WTC11 (cell line): ENCODE measurements at regions not wholly inside any gene's neighbourhood (a gene's known extent, or its start where the extent isn't known, plus 50 kb on each side); places are given as distances from the start of the nearest gene placed in this dataset.

Experiments used
- ATAC-seq: fragments of 200-7000 bp; cut with Tn5 transposase; 2 replicates; pipeline ENCODE4 v1.10.0; 2021; ENCODE audit warnings: mild to moderate bottlenecking, moderate library complexity
- CTCF ChIA-PET: fragments of 300-600 bp; sonication (Branson Sonifier 250); formaldehyde crosslinking; loops from one replicate; lab custom pipeline; 2021; ENCODE audit warnings: antibody characterized with exemption; lab: Charles Lee
- POLR2A ChIA-PET: fragments of 350-600 bp; sonication (Branson Sonifier 250); formaldehyde crosslinking; loops from one replicate; lab custom pipeline; 2021; ENCODE audit warnings: antibody characterized with exemption; lab: Charles Lee
- DNase-seq: peaks from one replicate; pipeline ENCODE4 v3.0.0; 2021; ENCODE audit warnings: low spot score
- H3K27ac Mint-ChIP-seq: 2 replicates; pipeline ENCODE4 v1.8.0; 2021; ENCODE audit warnings: mixed read lengths
- H3K27me3 Mint-ChIP-seq: 2 replicates; pipeline ENCODE4 v1.8.0; 2021; ENCODE audit warnings: low read depth, mild to moderate bottlenecking, moderate library complexity, mixed read lengths
- H3K36me3 Mint-ChIP-seq: 2 replicates; pipeline ENCODE4 v1.8.0; 2021; ENCODE audit warnings: mixed read lengths
- H3K4me1 Mint-ChIP-seq: 2 replicates; pipeline ENCODE4 v1.8.0; 2022; ENCODE audit warnings: mixed read lengths
- H3K4me3 Mint-ChIP-seq: 2 replicates; pipeline ENCODE4 v1.8.0; 2021; ENCODE audit warnings: mild to moderate bottlenecking, moderate library complexity, mixed read lengths
- H3K9me3 Mint-ChIP-seq: 2 replicates; pipeline ENCODE4 v1.8.0; 2021; ENCODE audit warnings: mixed read lengths
- ELF4 ChIP-seq: sonication (generic); formaldehyde crosslinking; IDR thresholded peaks from 2 replicates; pipeline ENCODE4 v1.8.1; 2022; ENCODE audit warnings: low read depth, mild to moderate bottlenecking, moderate library complexity, missing genetic modification reagents
- GABPB1 ChIP-seq: sonication (generic); formaldehyde crosslinking; IDR thresholded peaks from 2 replicates; pipeline ENCODE4 v1.8.1; 2023; ENCODE audit warnings: mild to moderate bottlenecking, missing genetic modification reagents
- NFATC4 ChIP-seq: fragments of 250-450 bp; sonication (Bioruptor Pico); IDR thresholded peaks from 2 replicates; pipeline ENCODE4 v1.9.0; 2021; ENCODE audit warnings: mild to moderate bottlenecking
- PRRX2 ChIP-seq: fragments of 250-450 bp; sonication (Bioruptor Pico); IDR thresholded peaks from 2 replicates; pipeline ENCODE4 v1.8.0; 2021; ENCODE audit warnings: mild to moderate bottlenecking
- TEAD4 ChIP-seq: sonication (generic); formaldehyde crosslinking; IDR thresholded peaks from 2 replicates; pipeline ENCODE4 v1.8.0; 2022; ENCODE audit warnings: mild to moderate bottlenecking, missing genetic modification reagents
- ZNF416 ChIP-seq: fragments of 250-450 bp; sonication (Bioruptor Pico); IDR thresholded peaks from 2 replicates; pipeline ENCODE4 v1.9.0; 2021; ENCODE audit warnings: mild to moderate bottlenecking, inconsistent platforms
- TF ChIP-seq, protein P1 (sequence below): fragments of 250-450 bp; sonication (Bioruptor Pico); IDR thresholded peaks from 2 replicates; pipeline ENCODE4 v1.9.0; 2021; ENCODE audit warnings: mild to moderate bottlenecking, borderline replicate concordance
- TF ChIP-seq, protein P2 (sequence below): sonication (generic); formaldehyde crosslinking; IDR thresholded peaks from 2 replicates; pipeline ENCODE4 v1.8.1; 2022; ENCODE audit warnings: missing genetic modification reagents, borderline replicate concordance
- TF ChIP-seq, protein P3 (sequence below): fragments of 250-450 bp; sonication (Bioruptor Pico); IDR thresholded peaks from 2 replicates; pipeline ENCODE4 v1.9.0; 2021; ENCODE audit warnings: moderate library complexity, mild to moderate bottlenecking, inconsistent platforms, borderline replicate concordance
- TF ChIP-seq, protein P4 (sequence below): sonication (generic); formaldehyde crosslinking; IDR thresholded peaks from 2 replicates; pipeline ENCODE4 v1.8.0; 2022; ENCODE audit warnings: mild to moderate bottlenecking, missing genetic modification reagents
- TF ChIP-seq, protein P5 (sequence below): fragments of 250-450 bp; sonication (Bioruptor Pico); conservative IDR thresholded peaks from 2 replicates; pipeline ENCODE4 v1.9.0; 2021; ENCODE audit warnings: mild to moderate bottlenecking
- TF ChIP-seq, protein P6 (sequence below): fragments of 250-450 bp; sonication (Bioruptor Pico); IDR thresholded peaks from 2 replicates; pipeline ENCODE4 v2.1.2; 2022; ENCODE audit warnings: mild to moderate bottlenecking, moderate library complexity
- TF ChIP-seq, protein P7 (sequence below): sonication (generic); formaldehyde crosslinking; IDR thresholded peaks from 2 replicates; pipeline ENCODE4 v1.8.0; 2023; ENCODE audit warnings: mild to moderate bottlenecking, missing genetic modification reagents

DNA sequence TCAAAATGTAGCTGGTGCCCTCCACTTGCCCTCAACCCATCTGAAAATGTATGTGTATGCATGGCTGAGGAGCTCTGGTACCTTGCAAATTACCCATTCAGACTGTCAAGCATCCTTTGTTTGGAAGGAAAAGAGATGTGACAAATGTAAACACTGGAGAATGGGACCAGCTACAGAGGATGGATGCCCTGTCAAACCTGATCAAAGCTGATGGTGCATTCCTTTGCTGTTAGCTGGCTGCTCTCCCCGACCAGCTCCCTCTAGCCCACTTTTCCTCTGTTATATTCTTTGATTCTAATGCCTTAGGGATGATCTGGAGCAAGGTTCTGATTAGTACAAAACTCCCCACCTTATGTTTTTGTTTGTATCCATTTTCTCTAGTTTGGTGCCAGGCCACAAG, 310.3 kb downstream of the C12orf75 start (continued):
- TF ChIP-seq, protein P1, sequence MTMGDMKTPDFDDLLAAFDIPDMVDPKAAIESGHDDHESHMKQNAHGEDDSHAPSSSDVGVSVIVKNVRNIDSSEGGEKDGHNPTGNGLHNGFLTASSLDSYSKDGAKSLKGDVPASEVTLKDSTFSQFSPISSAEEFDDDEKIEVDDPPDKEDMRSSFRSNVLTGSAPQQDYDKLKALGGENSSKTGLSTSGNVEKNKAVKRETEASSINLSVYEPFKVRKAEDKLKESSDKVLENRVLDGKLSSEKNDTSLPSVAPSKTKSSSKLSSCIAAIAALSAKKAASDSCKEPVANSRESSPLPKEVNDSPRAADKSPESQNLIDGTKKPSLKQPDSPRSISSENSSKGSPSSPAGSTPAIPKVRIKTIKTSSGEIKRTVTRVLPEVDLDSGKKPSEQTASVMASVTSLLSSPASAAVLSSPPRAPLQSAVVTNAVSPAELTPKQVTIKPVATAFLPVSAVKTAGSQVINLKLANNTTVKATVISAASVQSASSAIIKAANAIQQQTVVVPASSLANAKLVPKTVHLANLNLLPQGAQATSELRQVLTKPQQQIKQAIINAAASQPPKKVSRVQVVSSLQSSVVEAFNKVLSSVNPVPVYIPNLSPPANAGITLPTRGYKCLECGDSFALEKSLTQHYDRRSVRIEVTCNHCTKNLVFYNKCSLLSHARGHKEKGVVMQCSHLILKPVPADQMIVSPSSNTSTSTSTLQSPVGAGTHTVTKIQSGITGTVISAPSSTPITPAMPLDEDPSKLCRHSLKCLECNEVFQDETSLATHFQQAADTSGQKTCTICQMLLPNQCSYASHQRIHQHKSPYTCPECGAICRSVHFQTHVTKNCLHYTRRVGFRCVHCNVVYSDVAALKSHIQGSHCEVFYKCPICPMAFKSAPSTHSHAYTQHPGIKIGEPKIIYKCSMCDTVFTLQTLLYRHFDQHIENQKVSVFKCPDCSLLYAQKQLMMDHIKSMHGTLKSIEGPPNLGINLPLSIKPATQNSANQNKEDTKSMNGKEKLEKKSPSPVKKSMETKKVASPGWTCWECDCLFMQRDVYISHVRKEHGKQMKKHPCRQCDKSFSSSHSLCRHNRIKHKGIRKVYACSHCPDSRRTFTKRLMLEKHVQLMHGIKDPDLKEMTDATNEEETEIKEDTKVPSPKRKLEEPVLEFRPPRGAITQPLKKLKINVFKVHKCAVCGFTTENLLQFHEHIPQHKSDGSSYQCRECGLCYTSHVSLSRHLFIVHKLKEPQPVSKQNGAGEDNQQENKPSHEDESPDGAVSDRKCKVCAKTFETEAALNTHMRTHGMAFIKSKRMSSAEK (CRISPR knock-in tag): no peak

DNA sequence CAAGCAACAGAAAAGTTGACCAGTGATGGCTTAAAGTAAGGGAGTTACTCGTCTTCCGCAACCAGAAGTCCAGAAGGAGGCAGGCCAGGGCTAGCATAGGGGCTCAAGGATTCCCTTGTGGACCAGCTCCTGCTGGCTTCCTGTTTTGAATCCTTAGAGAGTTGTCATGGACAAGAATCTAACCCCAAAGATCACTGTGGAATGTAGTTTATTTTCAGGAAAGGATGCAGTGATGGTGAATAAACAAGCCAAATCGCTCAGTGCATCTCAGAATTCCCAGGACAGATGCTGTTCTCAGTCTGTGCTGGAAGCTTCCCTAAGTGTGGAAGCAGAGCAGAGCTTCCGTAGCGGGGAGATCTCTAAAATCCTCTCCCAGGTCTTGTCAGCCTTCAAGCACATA, 311.3 kb downstream of the C12orf75 start:
- peaks cover 22% of the 10 kb centered on the region for H3K4me1 Mint-ChIP-seq
- peaks cover 20% of the 10 kb centered on the region for H3K36me3 Mint-ChIP-seq
- no peak for DNase-seq
- CTCF ChIA-PET: no interaction called here
- ATAC-seq: no peak
- TF ChIP-seq ELF4 (CRISPR knock-in tag): no peak
- TF ChIP-seq, protein P2, sequence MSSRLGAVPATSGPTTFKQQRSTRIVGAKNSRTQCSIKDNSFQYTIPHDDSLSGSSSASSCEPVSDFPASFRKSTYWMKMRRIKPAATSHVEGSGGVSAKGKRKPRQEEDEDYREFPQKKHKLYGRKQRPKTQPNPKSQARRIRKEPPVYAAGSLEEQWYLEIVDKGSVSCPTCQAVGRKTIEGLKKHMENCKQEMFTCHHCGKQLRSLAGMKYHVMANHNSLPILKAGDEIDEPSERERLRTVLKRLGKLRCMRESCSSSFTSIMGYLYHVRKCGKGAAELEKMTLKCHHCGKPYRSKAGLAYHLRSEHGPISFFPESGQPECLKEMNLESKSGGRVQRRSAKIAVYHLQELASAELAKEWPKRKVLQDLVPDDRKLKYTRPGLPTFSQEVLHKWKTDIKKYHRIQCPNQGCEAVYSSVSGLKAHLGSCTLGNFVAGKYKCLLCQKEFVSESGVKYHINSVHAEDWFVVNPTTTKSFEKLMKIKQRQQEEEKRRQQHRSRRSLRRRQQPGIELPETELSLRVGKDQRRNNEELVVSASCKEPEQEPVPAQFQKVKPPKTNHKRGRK (CRISPR knock-in tag): no peak
- TF ChIP-seq NFATC4 (CRISPR knock-in tag): no peak
- TF ChIP-seq, protein P3, sequence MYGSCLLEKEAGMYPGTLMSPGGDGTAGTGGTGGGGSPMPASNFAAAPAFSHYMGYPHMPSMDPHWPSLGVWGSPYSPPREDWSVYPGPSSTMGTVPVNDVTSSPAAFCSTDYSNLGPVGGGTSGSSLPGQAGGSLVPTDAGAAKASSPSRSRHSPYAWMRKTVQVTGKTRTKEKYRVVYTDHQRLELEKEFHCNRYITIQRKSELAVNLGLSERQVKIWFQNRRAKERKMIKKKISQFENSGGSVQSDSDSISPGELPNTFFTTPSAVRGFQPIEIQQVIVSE (CRISPR knock-in tag): no peak
- TF ChIP-seq GABPB1 (CRISPR knock-in tag): no peak
- TF ChIP-seq, protein P4, sequence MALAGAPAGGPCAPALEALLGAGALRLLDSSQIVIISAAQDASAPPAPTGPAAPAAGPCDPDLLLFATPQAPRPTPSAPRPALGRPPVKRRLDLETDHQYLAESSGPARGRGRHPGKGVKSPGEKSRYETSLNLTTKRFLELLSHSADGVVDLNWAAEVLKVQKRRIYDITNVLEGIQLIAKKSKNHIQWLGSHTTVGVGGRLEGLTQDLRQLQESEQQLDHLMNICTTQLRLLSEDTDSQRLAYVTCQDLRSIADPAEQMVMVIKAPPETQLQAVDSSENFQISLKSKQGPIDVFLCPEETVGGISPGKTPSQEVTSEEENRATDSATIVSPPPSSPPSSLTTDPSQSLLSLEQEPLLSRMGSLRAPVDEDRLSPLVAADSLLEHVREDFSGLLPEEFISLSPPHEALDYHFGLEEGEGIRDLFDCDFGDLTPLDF (CRISPR knock-in tag): no peak
- TF ChIP-seq, protein P5, sequence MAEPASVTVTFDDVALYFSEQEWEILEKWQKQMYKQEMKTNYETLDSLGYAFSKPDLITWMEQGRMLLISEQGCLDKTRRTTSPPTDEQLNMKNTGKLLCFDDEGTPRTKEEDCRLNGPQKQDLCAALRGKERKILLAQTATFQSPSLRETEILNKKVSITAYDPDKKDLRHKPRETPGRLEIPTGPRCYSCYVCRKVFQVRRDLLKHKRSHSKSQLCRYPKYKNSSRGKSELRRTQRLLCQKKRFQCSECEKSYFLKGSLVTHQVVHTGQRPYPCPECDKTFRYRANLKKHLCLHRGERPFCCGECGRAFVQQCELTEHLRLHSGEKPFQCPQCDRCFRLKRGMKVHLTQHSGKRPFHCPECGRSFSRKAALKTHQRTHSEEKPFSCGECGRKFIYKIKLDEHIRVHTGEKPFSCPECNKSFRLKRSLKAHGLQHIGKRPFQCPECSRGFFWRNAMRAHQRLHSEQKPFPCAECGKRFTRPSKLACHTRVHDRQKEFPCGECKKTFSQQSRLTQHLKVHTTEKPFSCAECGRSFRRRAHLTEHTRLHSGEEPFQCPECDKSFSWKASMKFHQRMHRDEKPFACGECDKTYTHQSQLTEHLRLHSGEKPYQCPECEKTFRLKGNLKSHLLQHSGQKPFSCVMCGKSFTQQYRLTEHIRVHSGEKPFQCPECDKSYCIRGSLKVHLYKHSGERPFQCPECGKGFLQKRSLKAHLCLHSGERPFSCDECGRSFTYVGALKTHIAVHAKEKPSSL (CRISPR knock-in tag): no peak
- TF ChIP-seq, protein P6, sequence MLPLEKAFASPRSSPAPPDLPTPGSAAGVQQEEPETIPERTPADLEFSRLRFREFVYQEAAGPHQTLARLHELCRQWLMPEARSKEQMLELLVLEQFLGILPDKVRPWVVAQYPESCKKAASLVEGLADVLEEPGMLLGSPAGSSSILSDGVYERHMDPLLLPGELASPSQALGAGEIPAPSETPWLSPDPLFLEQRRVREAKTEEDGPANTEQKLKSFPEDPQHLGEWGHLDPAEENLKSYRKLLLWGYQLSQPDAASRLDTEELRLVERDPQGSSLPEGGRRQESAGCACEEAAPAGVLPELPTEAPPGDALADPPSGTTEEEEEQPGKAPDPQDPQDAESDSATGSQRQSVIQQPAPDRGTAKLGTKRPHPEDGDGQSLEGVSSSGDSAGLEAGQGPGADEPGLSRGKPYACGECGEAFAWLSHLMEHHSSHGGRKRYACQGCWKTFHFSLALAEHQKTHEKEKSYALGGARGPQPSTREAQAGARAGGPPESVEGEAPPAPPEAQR (CRISPR knock-in tag): no peak
- TF ChIP-seq TEAD4: no peak
- no peak for TF ChIP-seq ZNF416
- TF ChIP-seq, protein P7, sequence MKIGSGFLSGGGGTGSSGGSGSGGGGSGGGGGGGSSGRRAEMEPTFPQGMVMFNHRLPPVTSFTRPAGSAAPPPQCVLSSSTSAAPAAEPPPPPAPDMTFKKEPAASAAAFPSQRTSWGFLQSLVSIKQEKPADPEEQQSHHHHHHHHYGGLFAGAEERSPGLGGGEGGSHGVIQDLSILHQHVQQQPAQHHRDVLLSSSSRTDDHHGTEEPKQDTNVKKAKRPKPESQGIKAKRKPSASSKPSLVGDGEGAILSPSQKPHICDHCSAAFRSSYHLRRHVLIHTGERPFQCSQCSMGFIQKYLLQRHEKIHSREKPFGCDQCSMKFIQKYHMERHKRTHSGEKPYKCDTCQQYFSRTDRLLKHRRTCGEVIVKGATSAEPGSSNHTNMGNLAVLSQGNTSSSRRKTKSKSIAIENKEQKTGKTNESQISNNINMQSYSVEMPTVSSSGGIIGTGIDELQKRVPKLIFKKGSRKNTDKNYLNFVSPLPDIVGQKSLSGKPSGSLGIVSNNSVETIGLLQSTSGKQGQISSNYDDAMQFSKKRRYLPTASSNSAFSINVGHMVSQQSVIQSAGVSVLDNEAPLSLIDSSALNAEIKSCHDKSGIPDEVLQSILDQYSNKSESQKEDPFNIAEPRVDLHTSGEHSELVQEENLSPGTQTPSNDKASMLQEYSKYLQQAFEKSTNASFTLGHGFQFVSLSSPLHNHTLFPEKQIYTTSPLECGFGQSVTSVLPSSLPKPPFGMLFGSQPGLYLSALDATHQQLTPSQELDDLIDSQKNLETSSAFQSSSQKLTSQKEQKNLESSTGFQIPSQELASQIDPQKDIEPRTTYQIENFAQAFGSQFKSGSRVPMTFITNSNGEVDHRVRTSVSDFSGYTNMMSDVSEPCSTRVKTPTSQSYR (CRISPR knock-in tag): no peak
- no peak for TF ChIP-seq PRRX2 (CRISPR knock-in tag)
- H3K27me3 Mint-ChIP-seq: no peaks in the 10 kb centered on the region; the same call in none of the 2 replicates
- peaks cover 27% of the 10 kb centered on the region for H3K9me3 Mint-ChIP-seq
- no peak overlapping the region for H3K4me3 Mint-ChIP-seq
- POLR2A ChIA-PET: no interaction called here
- no peak overlapping the region for H3K27ac Mint-ChIP-seq
